HCT116 (cell line): ENCODE measurements at regions not wholly inside any gene's neighbourhood (a gene's known extent, or its start where the extent isn't known, plus 50 kb on each side); places are given as distances from the start of the nearest gene placed in this dataset.

Experiments
- ATAC-seq: fragments of 200-7000 bp; cut with Tn5 transposase; 2 replicates; pipeline ENCODE4 v1.9.1; 2020; ENCODE audit warnings: mild to moderate bottlenecking, moderate library complexity
- BruUV-seq: library from RNA; stranded (reverse); fragments of 400-500 nt; replicated peaks from 2 replicates; lab custom pipeline; 2021; lab: Mats Ljungman, UMichigan
- CTCF ChIA-PET: fragments of 300-600 bp; sonication (Branson Sonifier 250); formaldehyde crosslinking; loops from one replicate; lab custom pipeline; 2021; ENCODE audit warnings: antibody characterized with exemption; lab: Charles Lee
- POLR2A ChIA-PET: fragments of 300-600, 350-600 bp; sonication (Branson Sonifier 250); formaldehyde crosslinking; loops from one replicate; lab custom pipeline; 2021; ENCODE audit warnings: antibody characterized with exemption; lab: Charles Lee
- RAD21 ChIA-PET, 2 experiments: fragments of 300-600 bp; sonication (Branson Sonifier 250); formaldehyde crosslinking; loops; one replicate each; lab custom pipeline; 2023; ENCODE audit warnings: low total read pairs in 2 of 2; ENCODE audit not compliant: uncharacterized antibody in 2 of 2, unreplicated experiment in 2 of 2, low non-redundant PET in 1 of 2; lab: Charles Lee
- DNase-seq: peaks from one replicate; pipeline ENCODE4 v3.0.0-alpha.2; 2010; ENCODE audit warnings: low read depth, low spot score
- H2AFZ ChIP-seq: fragments of 200-600 bp; shearing (Covaris generic), sonication (generic); 2 replicates; pipeline ENCODE4 v1.6.1; 2017; ENCODE audit warnings: low read depth, mixed run types, mixed read lengths, antibody characterized with exemption, low read length; ENCODE audit not compliant: poor library complexity, severe bottlenecking
- H3K27ac ChIP-seq: 2 replicates; pipeline ENCODE4 v1.5.1; 2012; ENCODE audit warnings: low read depth, low read length
- H3K27me3 ChIP-seq: fragments of 200-600 bp; sonication (generic); 2 replicates; pipeline ENCODE4 v1.6.1; 2016; ENCODE audit warnings: mixed run types, low read length, mixed read lengths; ENCODE audit not compliant: insufficient read depth
- H3K36me3 ChIP-seq, 2 experiments: fragments of 200-500 bp in 1 of 2; fragments of 200-600 bp in 1 of 2; sonication (Bioruptor generic) in 1 of 2; sonication (generic) in 1 of 2; 2 replicates each; pipeline versions ENCODE4 v1.5.1 to v1.6.1; 2014 to 2016; ENCODE audit warnings: low read length in 2 of 2, inconsistent platforms in 1 of 2, mixed read lengths in 1 of 2, mixed run types in 1 of 2; ENCODE audit not compliant: insufficient read depth in 2 of 2, control insufficient read depth in 1 of 2
- H3K4me1 ChIP-seq, 2 experiments: fragments of 200-600 bp in 1 of 2; sonication (generic) in 1 of 2; 2 replicates each; pipeline versions ENCODE4 v1.5.1 to v1.6.1; 2012 to 2017; ENCODE audit warnings: low read length in 2 of 2, inconsistent platforms in 1 of 2, mild to moderate bottlenecking in 1 of 2, mixed read lengths in 1 of 2, mixed run types in 1 of 2, moderate library complexity in 1 of 2; ENCODE audit not compliant: insufficient read depth in 2 of 2, control insufficient read depth in 1 of 2
- H3K4me2 ChIP-seq: fragments of 200-600 bp; sonication (generic); 2 replicates; pipeline ENCODE4 v1.6.1; 2017; ENCODE audit warnings: mixed run types, low read length, mixed read lengths
- H3K4me3 ChIP-seq, 2 experiments: fragments of 200-600 bp in 1 of 2; sonication (generic) in 1 of 2; replicated peaks in 1 of 2; 2 replicates each; pipeline ENCODE4 v1.5.1; 2011 to 2016; ENCODE audit warnings: low read length in 2 of 2, control low read depth in 1 of 2, low read depth in 1 of 2, mild to moderate bottlenecking in 1 of 2, mixed read lengths in 1 of 2, mixed run types in 1 of 2
- H3K79me2 ChIP-seq: fragments of 200-600 bp; sonication (generic); 2 replicates; pipeline ENCODE4 v1.6.1; 2017; ENCODE audit warnings: mild to moderate bottlenecking, mixed run types, low read length, moderate library complexity, mixed read lengths; ENCODE audit not compliant: insufficient read depth
- H3K9ac ChIP-seq: fragments of 200-600 bp; sonication (generic); 2 replicates; pipeline ENCODE4 v1.6.1; 2016; ENCODE audit warnings: low read length, mixed read lengths
- H3K9me2 ChIP-seq: fragments of 200-600 bp; sonication (generic), shearing (Covaris generic); 2 replicates; pipeline ENCODE4 v1.6.1; 2017; ENCODE audit warnings: mixed run types, mild to moderate bottlenecking, moderate library complexity; ENCODE audit not compliant: insufficient read depth
- H3K9me3 ChIP-seq, 2 experiments: fragments of 200-500 bp in 1 of 2; fragments of 200-600 bp in 1 of 2; sonication (Bioruptor generic) in 1 of 2; sonication (generic) in 1 of 2; 2 replicates each; pipeline ENCODE4 v1.6.1; 2014 to 2017; ENCODE audit warnings: low read length in 2 of 2, mixed read lengths in 2 of 2, inconsistent platforms in 1 of 2, low read depth in 1 of 2, mild to moderate bottlenecking in 1 of 2, mixed run types in 1 of 2, moderate library complexity in 1 of 2; ENCODE audit not compliant: control insufficient read depth in 1 of 2, insufficient read depth in 1 of 2
- H4K20me1 ChIP-seq: fragments of 200-600 bp; sonication (generic), shearing (Covaris generic); 2 replicates; pipeline ENCODE4 v1.6.1; 2017; ENCODE audit warnings: mixed run types, mild to moderate bottlenecking, moderate library complexity; ENCODE audit not compliant: insufficient read depth
- CEBPB ChIP-seq: IDR thresholded peaks from 2 replicates; pipeline ENCODE4 v1.6.1; 2012; ENCODE audit warnings: low read depth
- CTCF ChIP-seq, 3 experiments: fragments of 200-600 bp in 1 of 3; sonication (generic) in 1 of 3; IDR thresholded peaks in 2 of 3; conservative IDR thresholded peaks in 1 of 3; 2 replicates each; pipeline ENCODE4 v1.5.1; 2012 to 2017; ENCODE audit warnings: low read depth in 2 of 3, low read length in 2 of 3, antibody characterized with exemption in 1 of 3, borderline replicate concordance in 1 of 3, control low read depth in 1 of 3, mild to moderate bottlenecking in 1 of 3, mixed read lengths in 1 of 3, mixed run types in 1 of 3, moderate library complexity in 1 of 3; ENCODE audit not compliant: insufficient read depth in 1 of 3
- ELF1 ChIP-seq: IDR thresholded peaks from 2 replicates; pipeline ENCODE4 v1.6.1; 2012; ENCODE audit warnings: low read depth, borderline replicate concordance
- EZH2phosphoT487 ChIP-seq: fragments of 200-600 bp; IDR thresholded peaks from 2 replicates; pipeline ENCODE4 v1.6.1; 2018; ENCODE audit warnings: antibody characterized with exemption, borderline replicate concordance
- JUND ChIP-seq: IDR thresholded peaks from 2 replicates; pipeline ENCODE4 v1.6.1; 2012
- MAX ChIP-seq: IDR thresholded peaks from 2 replicates; pipeline ENCODE4 v1.6.1; 2012
- POLR2A ChIP-seq: IDR thresholded peaks from 2 replicates; pipeline ENCODE4 v1.7.0; 2011; ENCODE audit warnings: borderline replicate concordance; ENCODE audit not compliant: insufficient read depth, insufficient read length; ENCODE audit errors: extremely low read depth
- RAD21 ChIP-seq: IDR thresholded peaks from 2 replicates; pipeline ENCODE4 v1.6.1; 2012; ENCODE audit warnings: low read depth, mild to moderate bottlenecking
- REST ChIP-seq: IDR thresholded peaks from 2 replicates; pipeline ENCODE4 v1.6.1; 2012; ENCODE audit warnings: low read depth
- SP1 ChIP-seq: IDR thresholded peaks from 2 replicates; pipeline ENCODE4 v1.6.1; 2012; ENCODE audit warnings: low read depth
- TCF7L2 ChIP-seq: IDR thresholded peaks from 2 replicates; pipeline ENCODE4 v1.7.0; 2011; ENCODE audit warnings: borderline replicate concordance, inconsistent platforms; ENCODE audit not compliant: insufficient read depth, insufficient read length; ENCODE audit errors: extremely low read depth
- YY1 ChIP-seq: IDR thresholded peaks from 2 replicates; pipeline ENCODE4 v1.6.1; 2011; ENCODE audit warnings: low read length, low read depth, moderate library complexity, mild to moderate bottlenecking; ENCODE audit not compliant: insufficient replicate concordance; ENCODE audit errors: extremely low read depth
- ZFX ChIP-seq: fragments of 450-650 bp; IDR thresholded peaks from 2 replicates; pipeline ENCODE4 v1.6.1; 2017
- ZNF274 ChIP-seq: fragments of 200-500 bp; sonication (Bioruptor generic); IDR thresholded peaks from 2 replicates; pipeline ENCODE4 v1.6.1; 2014; ENCODE audit warnings: mild to moderate bottlenecking, low read depth, low read length, inconsistent platforms
- intact Hi-C: fragments of 100-400 bp; cut with micrococcal nuclease; formaldehyde crosslinking; loops from 2 replicates; pipeline ENCODE4 v1.10.0; 2022

- no peaks in the 10 kb centered on the region for H3K36me3 ChIP-seq
- H3K9me2 ChIP-seq, result no peaks in the 10 kb centered on the region
- H3K4me2 ChIP-seq, result no peak overlapping the region
- ChIA-PET CTCF (no interaction called here), RAD21 (no interaction called here), POLR2A (no interaction called here)
- 0 out of 2 replicates have a peak, but pooled peaks cover 4% of the 10 kb centered on the region for H3K27me3 ChIP-seq
- no peaks in the 10 kb centered on the region for H3K9me3 ChIP-seq
- peaks cover 0 to 9% of the 10 kb centered on the region in 2 experiments; a peak in 2 of 4 replicates for H3K4me1 ChIP-seq
- H2AFZ ChIP-seq, result no peak overlapping the region
- H4K20me1 ChIP-seq, result no peaks in the 10 kb centered on the region
- H3K27ac ChIP-seq, result no peak overlapping the region
- no peak overlapping the region for H3K4me3 ChIP-seq
- no TSS peak for BruUV-seq
- no peak for DNase-seq
- no peak overlapping the region for H3K9ac ChIP-seq
- no peak for TF ChIP-seq ELF1
- TF ChIP-seq EZH2phosphoT487, result no peak
- no peak for TF ChIP-seq RAD21
- no peak for TF ChIP-seq POLR2A
- no peak for TF ChIP-seq JUND
- no peak for TF ChIP-seq CEBPB
- no peak for TF ChIP-seq ZFX
- TF ChIP-seq MAX, result no peak
- no peak for TF ChIP-seq REST
- TF ChIP-seq ZNF274, result no peak
- TF ChIP-seq CTCF (IDR thresholded peaks at IDR 0.05 in 2 of 3, conservative IDR thresholded peaks at IDR 0.05 in 1 of 3; ENCODE audit: borderline replicate concordance in 1 of 3, insufficient read depth in 1 of 3, low read depth in 2 of 3, low read length in 2 of 3), result no peak
- TF ChIP-seq SP1, result no peak
- TF ChIP-seq YY1, result no peak
- TF ChIP-seq TCF7L2, result no peak
- ATAC-seq, result no peak
- intact Hi-C loops, result no loop called here
- no peaks in the 10 kb centered on the region for H3K79me2 ChIP-seq
Measured at GRCh38 chr20:21022925-21023324, 83.2 kb downstream of the LINC00237 start.
